Transverse colon (tissue), 4 donors: ENCODE measurements at regions not wholly inside any gene's neighbourhood (a gene's known extent, or its start where the extent isn't known, plus 50 kb on each side); places are given as distances from the start of the nearest gene placed in this dataset.

Experiments
- DNase-seq: peaks from one replicate; pipeline ENCODE4 v3.0.0-alpha.2; 2019
- H3K27ac ChIP-seq, 4 donors: fragments of 200-600 bp; sonication (generic); 2 replicates each; pipeline ENCODE4 v1.5.1; 2016 to 2018; ENCODE audit warnings: inconsistent platforms in 4 of 4
- H3K27me3 ChIP-seq: fragments of 200-600 bp; sonication (generic); 2 replicates; pipeline ENCODE4 v1.5.1; 2017; ENCODE audit warnings: inconsistent platforms
- H3K36me3 ChIP-seq, 4 donors: fragments of 200-600 bp; sonication (generic); 2 replicates each; pipeline ENCODE4 v1.5.1; 2017 to 2019; ENCODE audit warnings: inconsistent platforms in 4 of 4
- H3K4me1 ChIP-seq, 4 donors: fragments of 200-600 bp; sonication (generic); 2 replicates each; pipeline ENCODE4 v1.5.1; 2017 to 2020; ENCODE audit warnings: inconsistent platforms in 4 of 4
- H3K4me3 ChIP-seq, 4 donors: fragments of 200-600 bp; sonication (generic); 1 replicate in 1 of 4; 2 replicates in 3 of 4; pipeline versions ENCODE4 v1.5.1 to v1.6.1; 2017 to 2019; ENCODE audit warnings: inconsistent platforms in 4 of 4
- H3K9me3 ChIP-seq, 2 donors: fragments of 200-600 bp; sonication (generic); 2 replicates each; pipeline ENCODE4 v1.5.1; 2017 to 2019; ENCODE audit warnings: inconsistent platforms in 2 of 2
- CTCF ChIP-seq, 5 experiments: fragments of 200-600 bp in 3 of 5; fragments of 450-650 bp in 2 of 5; sonication (generic) in 3 of 5; IDR thresholded peaks; 1 replicate in 2 of 5; 2 replicates in 3 of 5; pipeline ENCODE4 v1.5.1; 2016 to 2017; ENCODE audit warnings: antibody characterized with exemption in 5 of 5, inconsistent platforms in 3 of 5, mild to moderate bottlenecking in 2 of 5, moderate library complexity in 1 of 5
- EP300 ChIP-seq: sonication (generic); formaldehyde crosslinking; IDR thresholded peaks from one replicate; pipeline ENCODE4 v1.6.1; 2017; ENCODE audit warnings: antibody characterized with exemption, low read depth
- POLR2A ChIP-seq: fragments of 450-650 bp; IDR thresholded peaks from one replicate; pipeline ENCODE4 v1.6.1; 2016; ENCODE audit warnings: antibody characterized with exemption, mild to moderate bottlenecking, moderate library complexity
- POLR2AphosphoS5 ChIP-seq, 3 donors: sonication (generic); formaldehyde crosslinking; IDR thresholded peaks; one replicate each; pipeline ENCODE4 v1.6.1; 2016; ENCODE audit warnings: antibody characterized with exemption in 3 of 3
- WGBS, 2 donors: methylation state at CpG; one replicate each; pipeline ENCODE4 v1.1.5; 2018; ENCODE audit warnings: low coverage in 1 of 2; 5-methylcytosine and 5-hydroxymethylcytosine counted together
- in situ Hi-C, 4 donors: fragments of 200-750 bp; cut with MboI; loops; one replicate each; pipeline versions ENCODE4 v1.15.0 to v1.15.1; 2017; ENCODE audit warnings: low sequenced_read_pairs in 3 of 4, low pct_ligation_motif_present in 1 of 4, low pct_unique_long_range_greater_than_20kb in 1 of 4
- intact Hi-C: fragments of 100-400 bp; cut with DNase I; formaldehyde crosslinking; loops from one replicate; pipeline ENCODE4 v1.15.1; 2023; ENCODE audit warnings: low total_unique reads

GRCh38 chr5:15206133-15206532 lies 293.8 kb upstream of the FBXL7 start:
- H3K36me3 ChIP-seq = no peaks in the 10 kb centered on the region
- in situ Hi-C loops = no loop called here
- TF ChIP-seq POLR2A (no peak), CTCF (IDR thresholded peaks at IDR 0.05) (no peak), POLR2AphosphoS5 (IDR thresholded peaks at IDR 0.05) (no peak), EP300 (no peak)
- no peak for DNase-seq
- no peak overlapping the region for H3K27ac ChIP-seq
- 95 to 100% methylated on average over 1 of the region's 1 CpG for WGBS, 2 donors
- no peaks in the 10 kb centered on the region for H3K4me1 ChIP-seq
- no peaks in the 10 kb centered on the region for H3K9me3 ChIP-seq
- H3K27me3 ChIP-seq = no peaks in the 10 kb centered on the region
- intact Hi-C loops = no loop called here
- H3K4me3 ChIP-seq = no peak overlapping the region

DNA sequence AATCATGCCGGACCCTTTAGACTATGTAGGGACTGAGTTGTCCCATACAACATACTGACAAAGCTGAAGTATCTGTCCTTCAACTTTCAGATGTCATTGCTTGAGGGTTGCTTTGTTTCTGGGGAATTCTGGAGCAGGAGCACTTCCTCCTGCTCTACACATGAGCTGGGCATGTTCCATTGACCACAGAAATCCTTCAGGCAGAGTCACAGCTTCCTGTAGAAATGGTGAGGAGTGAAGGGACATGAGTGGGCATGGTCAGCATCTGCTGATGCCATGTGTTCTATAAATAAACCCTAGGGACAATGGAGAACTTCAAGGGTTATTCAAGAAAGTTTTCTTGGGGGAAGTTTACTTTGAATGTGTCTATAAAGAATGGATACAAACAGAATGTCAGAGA lies 296.6 kb upstream of the FBXL7 start:
- intact Hi-C loops (no loop called here), in situ Hi-C loops (no loop called here)
- Histone ChIP-seq H3K27me3 (no peaks in the 10 kb centered on the region), H3K27ac (no peak overlapping the region), H3K4me1 (no peaks in the 10 kb centered on the region), H3K9me3 (no peaks in the 10 kb centered on the region), H3K4me3 (no peak overlapping the region), H3K36me3 (no peaks in the 10 kb centered on the region)
- no peak for TF ChIP-seq EP300
- no peak for TF ChIP-seq POLR2A
- no peak for TF ChIP-seq POLR2AphosphoS5 (IDR thresholded peaks at IDR 0.05)
- TF ChIP-seq CTCF (IDR thresholded peaks at IDR 0.05) = no peak
- DNase-seq = no peak
- WGBS, 2 donors = 94% methylated on average over 1 of the region's 1 CpG; no CpG with 5 or more reads in 1 of the 2 donors

- Histone ChIP-seq H3K36me3 (no peaks in the 10 kb centered on the region), H3K27me3 (no peaks in the 10 kb centered on the region), H3K4me1 (no peaks in the 10 kb centered on the region), H3K27ac (no peak overlapping the region), H3K9me3 (no peaks in the 10 kb centered on the region), H3K4me3 (no peak overlapping the region)
- intact Hi-C loops (no loop called here), in situ Hi-C loops (no loop called here)
- WGBS, 2 donors = 62 to 68% methylated on average over 2 of the region's 2 CpGs
- no peak for DNase-seq
- TF ChIP-seq POLR2A (no peak), POLR2AphosphoS5 (IDR thresholded peaks at IDR 0.05) (no peak), CTCF (IDR thresholded peaks at IDR 0.05) (no peak), EP300 (no peak)
Measured at GRCh38 chr5:15191012-15191411, 309.0 kb upstream of the FBXL7 start.

GRCh38 chr5:15183520-15183919 lies 311.9 kb upstream of the ANKH start:
- H3K9me3 ChIP-seq = no peaks in the 10 kb centered on the region
- intact Hi-C loops = no loop called here

More at GRCh38 chr5:15183520-15183919, 311.9 kb upstream of the ANKH start:
- Histone ChIP-seq H3K36me3 (no peaks in the 10 kb centered on the region), H3K27ac (no peak overlapping the region), H3K4me3 (no peak overlapping the region), H3K4me1 (no peaks in the 10 kb centered on the region), H3K27me3 (no peaks in the 10 kb centered on the region)
- in situ Hi-C loops = no loop called here
- no peak for TF ChIP-seq POLR2A
- no peak for TF ChIP-seq EP300
- no peak for TF ChIP-seq CTCF (IDR thresholded peaks at IDR 0.05)
- no peak for TF ChIP-seq POLR2AphosphoS5 (IDR thresholded peaks at IDR 0.05)
- DNase-seq = no peak
- WGBS, 2 donors = 40 to 63% methylated on average over 1 of the region's 1 CpG
